CD4-positive, alpha-beta memory T cell (primary cell): ENCODE measurements at regions not wholly inside any gene's neighbourhood (a gene's known extent, or its start where the extent isn't known, plus 50 kb on each side); places are given as distances from the start of the nearest gene placed in this dataset.

ENCODE experiments used
- CTCF ChIA-PET: fragments of 350-600 bp; sonication (Branson Sonifier 250); formaldehyde crosslinking; loops from one replicate; lab custom pipeline; 2021; ENCODE audit warnings: inconsistent platforms; ENCODE audit not compliant: partially characterized antibody; lab: Charles Lee
- POLR2A ChIA-PET: fragments of 350-600 bp; sonication (Branson Sonifier 250); formaldehyde crosslinking; loops from one replicate; lab custom pipeline; 2021; ENCODE audit not compliant: partially characterized antibody; lab: Charles Lee
- DNase-seq, 5 donors: peaks; one replicate each; pipeline versions ENCODE4 v3.0.0 to v3.0.0-alpha.2; 2020 to 2022; ENCODE audit warnings: mixed read lengths in 1 of 5
- H3K27ac ChIP-seq: one replicate; pipeline ENCODE4 v1.7.0; 2013; ENCODE audit warnings: low read depth, low read length
- H3K27me3 ChIP-seq: 2 replicates; pipeline ENCODE4 v1.7.0; 2013; ENCODE audit warnings: mild to moderate bottlenecking, low read length, moderate library complexity; ENCODE audit not compliant: insufficient read depth
- H3K36me3 ChIP-seq: 2 replicates; pipeline ENCODE4 v1.7.0; 2013; ENCODE audit warnings: mild to moderate bottlenecking, low read length, moderate library complexity; ENCODE audit not compliant: insufficient read depth
- H3K4me1 ChIP-seq: 2 replicates; pipeline ENCODE4 v1.7.0; 2013; ENCODE audit warnings: mild to moderate bottlenecking, low read length, moderate library complexity; ENCODE audit not compliant: insufficient read depth
- H3K4me3 ChIP-seq, 2 donors: one replicate each; pipeline ENCODE4 v1.7.0; 2013; ENCODE audit warnings: low read length in 2 of 2, mild to moderate bottlenecking in 1 of 2
- H3K9me3 ChIP-seq, 2 donors: one replicate each; pipeline ENCODE4 v1.7.0; 2013; ENCODE audit warnings: low read length in 2 of 2, control low read depth in 1 of 2; ENCODE audit not compliant: control insufficient read depth in 1 of 2
- H3K27ac Mint-ChIP-seq, 7 donors: one replicate each; pipeline ENCODE4 v1.8.0; 2020 to 2021; ENCODE audit warnings: mixed read lengths in 7 of 7, mild to moderate bottlenecking in 6 of 7, inconsistent platforms in 3 of 7, moderate library complexity in 3 of 7
- H3K27me3 Mint-ChIP-seq, 2 donors: one replicate each; pipeline ENCODE4 v1.8.0; 2020 to 2021; ENCODE audit warnings: mixed read lengths in 2 of 2
- H3K36me3 Mint-ChIP-seq, 2 donors: one replicate each; pipeline ENCODE4 v1.8.0; 2020 to 2021; ENCODE audit warnings: mixed read lengths in 2 of 2, inconsistent platforms in 1 of 2, mild to moderate bottlenecking in 1 of 2
- H3K4me1 Mint-ChIP-seq, 4 donors: one replicate each; pipeline ENCODE4 v1.8.0; 2020 to 2021; ENCODE audit warnings: mixed read lengths in 4 of 4, mild to moderate bottlenecking in 1 of 4
- H3K4me3 Mint-ChIP-seq, 8 donors: one replicate each; pipeline ENCODE4 v1.8.0; 2020 to 2021; ENCODE audit warnings: mixed read lengths in 8 of 8, mild to moderate bottlenecking in 7 of 8, moderate library complexity in 6 of 8, inconsistent platforms in 3 of 8
- H3K9me3 Mint-ChIP-seq, 8 donors: one replicate each; pipeline ENCODE4 v1.8.0; 2020 to 2021; ENCODE audit warnings: mixed read lengths in 8 of 8, mild to moderate bottlenecking in 5 of 8, inconsistent platforms in 3 of 8, moderate library complexity in 1 of 8
- intact Hi-C: fragments of 100-400 bp; cut with micrococcal nuclease; formaldehyde crosslinking; loops from one replicate; pipeline ENCODE4 v1.15.1; 2023

GRCh38 chr9:35553670-35554543, 51.2 kb upstream of the TESK1 start:
- H3K9me3 ChIP-seq, result no peaks in the 10 kb centered on the region
- POLR2A ChIA-PET, result interaction anchor here (0.6 kb wide), 1 partner anchor 482 kb away, joined by 3 read pairs; no protein-coding TSS in a partner anchor
- no peak overlapping the region for H3K27ac ChIP-seq
- no peaks in the 10 kb centered on the region for H3K4me1 Mint-ChIP-seq
- H3K4me3 ChIP-seq, result no peak overlapping the region
- no peaks in the 10 kb centered on the region for H3K9me3 Mint-ChIP-seq
- peak in 4 of 5 donors; percentile 26 to 36 (median 31) for DNase-seq
- peaks cover 1 to 2% of the 10 kb centered on the region in 2 donors for H3K27me3 Mint-ChIP-seq
- H3K27ac Mint-ChIP-seq, result no peak overlapping the region
- no peaks in the 10 kb centered on the region for H3K36me3 ChIP-seq
- CTCF ChIA-PET, result interaction anchor here (0.5 to 1.7 kb wide), 8 partner anchors 12 to 658 kb away, joined by 3 to 6 read pairs (median 3); partner anchors contain the start of gene RUSC2
- intact Hi-C loops, result loop anchor here (1.0 kb wide), 1 partner anchor 438 kb away; no protein-coding TSS in a partner anchor
- no peaks in the 10 kb centered on the region for H3K4me1 ChIP-seq
- no peaks in the 10 kb centered on the region for H3K27me3 ChIP-seq
- H3K4me3 Mint-ChIP-seq, result no peak overlapping the region
- H3K36me3 Mint-ChIP-seq, result no peaks in the 10 kb centered on the region

DNA sequence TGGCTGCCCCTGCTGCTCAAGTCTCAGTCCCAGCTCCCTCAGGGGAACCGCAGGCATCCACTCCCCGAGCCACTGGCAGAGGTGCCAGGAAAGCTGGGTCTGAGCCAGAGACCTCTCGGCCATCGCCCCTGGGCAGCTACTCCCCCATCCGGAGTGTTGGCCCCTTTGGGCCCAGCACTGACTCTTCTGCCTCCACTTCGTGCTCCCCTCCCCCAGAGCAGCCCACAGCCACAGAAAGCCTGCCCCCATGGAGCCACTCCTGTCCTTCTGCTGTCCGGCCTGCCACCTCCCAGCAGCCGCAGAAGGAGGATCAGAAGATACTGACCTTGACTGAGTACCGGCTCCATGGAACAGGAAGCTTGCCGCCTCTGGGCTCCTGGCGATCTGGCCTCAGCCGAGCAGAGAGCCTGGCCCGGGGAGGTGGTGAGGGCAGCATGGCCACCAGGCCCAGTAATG, 49.8 kb upstream of the TESK1 start:
- Histone ChIP-seq H3K9me3 (no peaks in the 10 kb centered on the region), H3K27me3 (no peaks in the 10 kb centered on the region), H3K36me3 (no peaks in the 10 kb centered on the region), H3K27ac (no peak overlapping the region), H3K4me1 (no peaks in the 10 kb centered on the region), H3K4me3 (no peak overlapping the region)
- H3K4me3 Mint-ChIP-seq, result no peak overlapping the region
- ChIA-PET CTCF (no interaction called here), POLR2A (no interaction called here)
- intact Hi-C loops, result no loop called here
- H3K27ac Mint-ChIP-seq, result peak overlapping the region in 1 of 7 donors; percentile 8
- H3K4me1 Mint-ChIP-seq, result no peaks in the 10 kb centered on the region
- H3K36me3 Mint-ChIP-seq, result no peaks in the 10 kb centered on the region
- H3K27me3 Mint-ChIP-seq, result peaks cover 0 to 2% of the 10 kb centered on the region in 2 donors
- no peak for DNase-seq
- H3K9me3 Mint-ChIP-seq, result no peaks in the 10 kb centered on the region
